ENCODE measurements at regions not wholly inside any gene's neighbourhood (a gene's known extent, or its start where the extent isn't known, plus 50 kb on each side); places are given as distances from the start of the nearest gene placed in this dataset.

- TF ChIP-seq POLR2A (IDR thresholded peaks at IDR 0.05; ENCODE audit: extremely low read depth, insufficient read length) (no peak), MAX (IDR thresholded peaks at IDR 0.05; ENCODE audit: low read depth, low read length) (no peak), MYC (IDR thresholded peaks at IDR 0.05; ENCODE audit: low read depth, low read length) (no peak)
- TF ChIP-seq, protein P1, sequence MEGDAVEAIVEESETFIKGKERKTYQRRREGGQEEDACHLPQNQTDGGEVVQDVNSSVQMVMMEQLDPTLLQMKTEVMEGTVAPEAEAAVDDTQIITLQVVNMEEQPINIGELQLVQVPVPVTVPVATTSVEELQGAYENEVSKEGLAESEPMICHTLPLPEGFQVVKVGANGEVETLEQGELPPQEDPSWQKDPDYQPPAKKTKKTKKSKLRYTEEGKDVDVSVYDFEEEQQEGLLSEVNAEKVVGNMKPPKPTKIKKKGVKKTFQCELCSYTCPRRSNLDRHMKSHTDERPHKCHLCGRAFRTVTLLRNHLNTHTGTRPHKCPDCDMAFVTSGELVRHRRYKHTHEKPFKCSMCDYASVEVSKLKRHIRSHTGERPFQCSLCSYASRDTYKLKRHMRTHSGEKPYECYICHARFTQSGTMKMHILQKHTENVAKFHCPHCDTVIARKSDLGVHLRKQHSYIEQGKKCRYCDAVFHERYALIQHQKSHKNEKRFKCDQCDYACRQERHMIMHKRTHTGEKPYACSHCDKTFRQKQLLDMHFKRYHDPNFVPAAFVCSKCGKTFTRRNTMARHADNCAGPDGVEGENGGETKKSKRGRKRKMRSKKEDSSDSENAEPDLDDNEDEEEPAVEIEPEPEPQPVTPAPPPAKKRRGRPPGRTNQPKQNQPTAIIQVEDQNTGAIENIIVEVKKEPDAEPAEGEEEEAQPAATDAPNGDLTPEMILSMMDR (IDR thresholded peaks at IDR 0.05; ENCODE audit: low read depth, low read length) = no peak
Observed at GRCh38 chr22:34645375-34645774, 420.6 kb upstream of the ISX start.
